ENCODE measurements at regions not wholly inside any gene's neighbourhood (a gene's known extent, or its start where the extent isn't known, plus 50 kb on each side); places are given as distances from the start of the nearest gene placed in this dataset.
A peak's percentile ranks its signal among the peaks of the same experiment; 100 is the strongest.

DNA sequence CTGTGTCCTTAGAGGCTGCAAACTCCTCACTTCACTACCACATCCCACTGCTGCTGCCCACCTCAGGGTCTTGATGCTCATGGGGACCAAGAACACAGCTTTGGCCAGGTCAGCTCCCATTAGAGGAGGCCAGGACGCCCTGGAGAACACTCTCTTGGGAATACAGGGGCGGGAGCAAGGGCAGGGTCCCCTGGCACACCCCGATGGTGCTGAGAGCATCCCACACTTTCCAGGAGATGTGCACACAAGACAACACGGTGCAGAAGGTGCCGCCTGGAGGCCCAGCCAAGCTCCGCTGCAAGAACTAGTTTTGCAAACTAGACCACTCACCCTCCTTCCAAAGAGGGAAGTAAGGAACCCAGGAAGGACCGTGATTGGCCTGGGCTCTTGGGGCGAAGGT lies 304.4 kb upstream of the SALL3 start:
- TF ChIP-seq, protein P1, sequence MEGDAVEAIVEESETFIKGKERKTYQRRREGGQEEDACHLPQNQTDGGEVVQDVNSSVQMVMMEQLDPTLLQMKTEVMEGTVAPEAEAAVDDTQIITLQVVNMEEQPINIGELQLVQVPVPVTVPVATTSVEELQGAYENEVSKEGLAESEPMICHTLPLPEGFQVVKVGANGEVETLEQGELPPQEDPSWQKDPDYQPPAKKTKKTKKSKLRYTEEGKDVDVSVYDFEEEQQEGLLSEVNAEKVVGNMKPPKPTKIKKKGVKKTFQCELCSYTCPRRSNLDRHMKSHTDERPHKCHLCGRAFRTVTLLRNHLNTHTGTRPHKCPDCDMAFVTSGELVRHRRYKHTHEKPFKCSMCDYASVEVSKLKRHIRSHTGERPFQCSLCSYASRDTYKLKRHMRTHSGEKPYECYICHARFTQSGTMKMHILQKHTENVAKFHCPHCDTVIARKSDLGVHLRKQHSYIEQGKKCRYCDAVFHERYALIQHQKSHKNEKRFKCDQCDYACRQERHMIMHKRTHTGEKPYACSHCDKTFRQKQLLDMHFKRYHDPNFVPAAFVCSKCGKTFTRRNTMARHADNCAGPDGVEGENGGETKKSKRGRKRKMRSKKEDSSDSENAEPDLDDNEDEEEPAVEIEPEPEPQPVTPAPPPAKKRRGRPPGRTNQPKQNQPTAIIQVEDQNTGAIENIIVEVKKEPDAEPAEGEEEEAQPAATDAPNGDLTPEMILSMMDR (IDR thresholded peaks at IDR 0.05), result no peak
- H3K36me3 ChIP-seq, result no peaks in the 10 kb centered on the region
- H3K27ac ChIP-seq, result no peak overlapping the region
- DNase-seq, result no peak
- H3K4me3 ChIP-seq, result no peak overlapping the region
- H3K9me3 ChIP-seq, result no peaks in the 10 kb centered on the region
- ATAC-seq, result no peak
- H3K27me3 ChIP-seq (ENCODE audit: low read depth), result no peaks in the 10 kb centered on the region
- intact Hi-C loops (cut with DNase I), result no loop called here
- H3K4me1 ChIP-seq, result no peaks in the 10 kb centered on the region

DNA sequence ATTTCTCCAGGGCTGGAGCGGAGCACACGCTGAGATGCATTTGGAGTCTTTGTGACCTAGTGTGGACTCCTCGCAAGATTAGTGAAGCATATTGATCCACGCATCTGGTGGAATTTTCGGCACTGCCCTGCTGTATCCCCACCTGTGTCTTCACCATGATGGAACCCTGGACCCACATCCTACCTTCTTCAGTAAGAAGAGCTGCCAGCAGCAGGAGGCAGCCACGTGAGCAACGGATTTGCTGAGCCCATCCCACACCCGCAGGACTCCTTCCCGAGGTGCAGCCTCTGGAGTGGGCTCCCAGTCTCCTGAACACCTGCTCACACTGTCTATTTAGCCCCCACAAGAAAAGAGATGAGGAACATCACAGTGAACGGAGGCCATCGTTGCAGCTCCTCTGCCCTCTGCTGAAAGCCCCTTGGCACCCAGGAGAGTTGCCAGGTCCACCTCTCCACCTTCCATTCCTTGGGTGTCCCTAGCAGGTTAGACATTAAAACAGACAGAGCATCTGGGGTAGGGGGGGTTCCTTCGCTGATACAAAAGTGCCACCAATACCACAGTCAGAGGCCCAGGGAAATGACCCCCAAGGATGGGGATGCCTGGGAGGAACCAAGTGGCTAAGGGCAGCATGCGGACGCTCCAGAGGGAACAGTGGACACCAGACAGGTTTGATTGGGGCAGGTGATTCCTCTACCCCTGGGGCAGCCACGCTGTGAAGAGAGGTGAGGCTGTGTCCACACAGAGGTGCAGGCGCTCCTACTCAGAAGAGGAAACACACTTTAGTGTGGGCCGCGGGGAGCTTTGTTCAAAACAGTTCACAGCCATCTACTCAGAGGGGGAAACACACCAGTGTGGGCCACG lies 302.8 kb upstream of the SALL3 start:
- no peaks in the 10 kb centered on the region for H3K9me3 ChIP-seq
- H3K4me3 ChIP-seq, result no peak overlapping the region
- ATAC-seq (no peak), DNase-seq (no peak)
- H3K36me3 ChIP-seq, result no peaks in the 10 kb centered on the region
- no peaks in the 10 kb centered on the region for H3K27me3 ChIP-seq (ENCODE audit: low read depth)
- no peak overlapping the region for H3K27ac ChIP-seq
- intact Hi-C loops (cut with DNase I), result no loop called here
- no peaks in the 10 kb centered on the region for H3K4me1 ChIP-seq
- TF ChIP-seq, protein P1 (IDR thresholded peaks at IDR 0.05), result no peak

DNA sequence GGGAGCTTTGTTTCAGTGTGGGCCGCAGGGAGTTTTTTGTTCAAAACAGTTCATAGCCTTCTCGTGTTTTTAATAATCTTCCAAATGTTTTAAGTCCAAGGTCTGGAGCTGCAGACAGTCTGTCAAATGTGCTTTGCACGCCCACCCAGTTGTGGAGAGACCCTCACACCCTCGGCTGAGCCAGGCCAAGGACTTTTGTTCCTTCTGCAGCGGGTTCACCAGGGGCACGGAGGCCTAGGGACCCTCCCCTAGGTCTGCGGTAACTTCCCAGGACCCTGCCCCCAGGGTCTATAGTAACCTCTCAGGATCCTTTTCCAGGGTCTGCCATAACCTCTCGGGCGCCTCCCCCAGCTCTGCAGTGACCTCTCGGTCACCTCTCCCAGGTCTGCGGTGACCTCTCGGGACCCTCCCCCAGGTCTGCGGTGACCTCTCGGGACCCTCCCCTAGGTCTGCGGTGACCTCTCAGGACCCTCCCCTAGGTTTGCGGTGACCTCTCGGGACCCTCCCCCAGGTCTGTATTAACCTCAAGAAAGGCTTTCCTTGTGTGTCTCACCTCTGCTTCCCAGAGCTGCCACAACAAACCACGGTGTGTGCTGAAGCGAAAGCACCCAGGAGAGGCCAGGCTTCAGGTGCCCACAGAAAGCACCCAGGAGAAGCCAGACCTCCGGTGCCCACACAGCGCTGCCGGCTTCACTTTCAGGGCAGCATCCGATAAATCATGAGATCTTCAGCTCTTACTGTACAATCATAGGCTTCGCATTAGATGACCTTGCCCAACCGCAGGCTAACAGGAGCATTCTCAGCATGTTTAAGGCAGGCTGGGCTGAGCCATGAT lies 301.9 kb upstream of the SALL3 start:
- TF ChIP-seq, protein P1 (IDR thresholded peaks at IDR 0.05), result no peak
- Histone ChIP-seq H3K4me1 (no peaks in the 10 kb centered on the region), H3K27me3 (ENCODE audit: low read depth) (no peaks in the 10 kb centered on the region), H3K36me3 (no peaks in the 10 kb centered on the region), H3K27ac (no peak overlapping the region), H3K9me3 (no peaks in the 10 kb centered on the region), H3K4me3 (no peak overlapping the region)
- intact Hi-C loops (cut with DNase I), result no loop called here
- peak in 1 of 2 donors; percentile 19 for ATAC-seq
- DNase-seq, result no peak

- intact Hi-C loops (cut with DNase I), result no loop called here
- no peaks in the 10 kb centered on the region for H3K9me3 ChIP-seq
- TF ChIP-seq, protein P1 (IDR thresholded peaks at IDR 0.05), result no peak
- ATAC-seq (no peak), DNase-seq (no peak)
- no peaks in the 10 kb centered on the region for H3K36me3 ChIP-seq
- no peak overlapping the region for H3K27ac ChIP-seq
- no peaks in the 10 kb centered on the region for H3K27me3 ChIP-seq (ENCODE audit: low read depth)
- H3K4me1 ChIP-seq, result no peaks in the 10 kb centered on the region
- H3K4me3 ChIP-seq, result no peak overlapping the region
Measured at GRCh38 chr18:78678318-78678695, 301.3 kb upstream of the SALL3 start.

DNA sequence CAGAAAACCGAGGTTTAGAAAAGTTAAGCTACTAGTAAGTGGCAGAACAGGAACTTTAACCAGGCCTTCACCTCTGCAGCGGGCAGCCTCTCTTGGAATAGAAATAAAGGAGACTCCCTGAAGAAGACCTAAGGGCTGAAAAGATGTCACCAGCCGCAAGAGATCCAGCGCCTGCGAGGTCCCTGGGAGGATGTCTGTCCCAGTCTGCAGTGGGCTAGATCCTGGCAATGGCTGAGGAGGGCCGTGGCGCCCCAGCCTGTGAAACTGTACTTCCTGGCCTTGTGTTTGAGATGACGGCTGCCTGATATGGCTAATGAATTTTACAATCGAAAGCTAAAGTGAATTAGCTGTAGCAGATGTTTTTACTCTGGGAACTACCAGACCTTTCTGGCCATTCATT lies 300.6 kb upstream of the SALL3 start:
- Histone ChIP-seq H3K27me3 (ENCODE audit: low read depth) (no peaks in the 10 kb centered on the region), H3K9me3 (no peaks in the 10 kb centered on the region), H3K27ac (no peak overlapping the region), H3K4me3 (no peak overlapping the region), H3K36me3 (no peaks in the 10 kb centered on the region), H3K4me1 (no peaks in the 10 kb centered on the region)
- ATAC-seq (no peak), DNase-seq (no peak)
- TF ChIP-seq, protein P1 (IDR thresholded peaks at IDR 0.05), result no peak
- intact Hi-C loops (cut with DNase I), result no loop called here

Measured in lower lobe of right lung (tissue), 2 donors.